HCT116 (cell line): ENCODE measurements at regions not wholly inside any gene's neighbourhood (a gene's known extent, or its start where the extent isn't known, plus 50 kb on each side); places are given as distances from the start of the nearest gene placed in this dataset.

Experiments
- ATAC-seq: fragments of 200-7000 bp; cut with Tn5 transposase; 2 replicates; pipeline ENCODE4 v1.9.1; 2020; ENCODE audit warnings: mild to moderate bottlenecking, moderate library complexity
- BruUV-seq: library from RNA; stranded (reverse); fragments of 400-500 nt; replicated peaks from 2 replicates; lab custom pipeline; 2021; lab: Mats Ljungman, UMichigan
- CTCF ChIA-PET: fragments of 300-600 bp; sonication (Branson Sonifier 250); formaldehyde crosslinking; loops from one replicate; lab custom pipeline; 2021; ENCODE audit warnings: antibody characterized with exemption; lab: Charles Lee
- POLR2A ChIA-PET: fragments of 300-600, 350-600 bp; sonication (Branson Sonifier 250); formaldehyde crosslinking; loops from one replicate; lab custom pipeline; 2021; ENCODE audit warnings: antibody characterized with exemption; lab: Charles Lee
- RAD21 ChIA-PET, 2 experiments: fragments of 300-600 bp; sonication (Branson Sonifier 250); formaldehyde crosslinking; loops; one replicate each; lab custom pipeline; 2023; ENCODE audit warnings: low total read pairs in 2 of 2; ENCODE audit not compliant: uncharacterized antibody in 2 of 2, unreplicated experiment in 2 of 2, low non-redundant PET in 1 of 2; lab: Charles Lee
- DNase-seq: peaks from one replicate; pipeline ENCODE4 v3.0.0-alpha.2; 2010; ENCODE audit warnings: low read depth, low spot score
- H2AFZ ChIP-seq: fragments of 200-600 bp; shearing (Covaris generic), sonication (generic); 2 replicates; pipeline ENCODE4 v1.6.1; 2017; ENCODE audit warnings: low read depth, mixed run types, mixed read lengths, antibody characterized with exemption, low read length; ENCODE audit not compliant: poor library complexity, severe bottlenecking
- H3K27ac ChIP-seq: 2 replicates; pipeline ENCODE4 v1.5.1; 2012; ENCODE audit warnings: low read depth, low read length
- H3K27me3 ChIP-seq: fragments of 200-600 bp; sonication (generic); 2 replicates; pipeline ENCODE4 v1.6.1; 2016; ENCODE audit warnings: mixed run types, low read length, mixed read lengths; ENCODE audit not compliant: insufficient read depth
- H3K36me3 ChIP-seq, 2 experiments: fragments of 200-500 bp in 1 of 2; fragments of 200-600 bp in 1 of 2; sonication (Bioruptor generic) in 1 of 2; sonication (generic) in 1 of 2; 2 replicates each; pipeline versions ENCODE4 v1.5.1 to v1.6.1; 2014 to 2016; ENCODE audit warnings: low read length in 2 of 2, inconsistent platforms in 1 of 2, mixed read lengths in 1 of 2, mixed run types in 1 of 2; ENCODE audit not compliant: insufficient read depth in 2 of 2, control insufficient read depth in 1 of 2
- H3K4me1 ChIP-seq, 2 experiments: fragments of 200-600 bp in 1 of 2; sonication (generic) in 1 of 2; 2 replicates each; pipeline versions ENCODE4 v1.5.1 to v1.6.1; 2012 to 2017; ENCODE audit warnings: low read length in 2 of 2, inconsistent platforms in 1 of 2, mild to moderate bottlenecking in 1 of 2, mixed read lengths in 1 of 2, mixed run types in 1 of 2, moderate library complexity in 1 of 2; ENCODE audit not compliant: insufficient read depth in 2 of 2, control insufficient read depth in 1 of 2
- H3K4me2 ChIP-seq: fragments of 200-600 bp; sonication (generic); 2 replicates; pipeline ENCODE4 v1.6.1; 2017; ENCODE audit warnings: mixed run types, low read length, mixed read lengths
- H3K4me3 ChIP-seq, 2 experiments: fragments of 200-600 bp in 1 of 2; sonication (generic) in 1 of 2; replicated peaks in 1 of 2; 2 replicates each; pipeline ENCODE4 v1.5.1; 2011 to 2016; ENCODE audit warnings: low read length in 2 of 2, control low read depth in 1 of 2, low read depth in 1 of 2, mild to moderate bottlenecking in 1 of 2, mixed read lengths in 1 of 2, mixed run types in 1 of 2
- H3K79me2 ChIP-seq: fragments of 200-600 bp; sonication (generic); 2 replicates; pipeline ENCODE4 v1.6.1; 2017; ENCODE audit warnings: mild to moderate bottlenecking, mixed run types, low read length, moderate library complexity, mixed read lengths; ENCODE audit not compliant: insufficient read depth
- H3K9ac ChIP-seq: fragments of 200-600 bp; sonication (generic); 2 replicates; pipeline ENCODE4 v1.6.1; 2016; ENCODE audit warnings: low read length, mixed read lengths
- H3K9me2 ChIP-seq: fragments of 200-600 bp; sonication (generic), shearing (Covaris generic); 2 replicates; pipeline ENCODE4 v1.6.1; 2017; ENCODE audit warnings: mixed run types, mild to moderate bottlenecking, moderate library complexity; ENCODE audit not compliant: insufficient read depth
- H3K9me3 ChIP-seq, 2 experiments: fragments of 200-500 bp in 1 of 2; fragments of 200-600 bp in 1 of 2; sonication (Bioruptor generic) in 1 of 2; sonication (generic) in 1 of 2; 2 replicates each; pipeline ENCODE4 v1.6.1; 2014 to 2017; ENCODE audit warnings: low read length in 2 of 2, mixed read lengths in 2 of 2, inconsistent platforms in 1 of 2, low read depth in 1 of 2, mild to moderate bottlenecking in 1 of 2, mixed run types in 1 of 2, moderate library complexity in 1 of 2; ENCODE audit not compliant: control insufficient read depth in 1 of 2, insufficient read depth in 1 of 2
- H4K20me1 ChIP-seq: fragments of 200-600 bp; sonication (generic), shearing (Covaris generic); 2 replicates; pipeline ENCODE4 v1.6.1; 2017; ENCODE audit warnings: mixed run types, mild to moderate bottlenecking, moderate library complexity; ENCODE audit not compliant: insufficient read depth
- ATF3 ChIP-seq: IDR thresholded peaks from 2 replicates; pipeline ENCODE4 v1.6.1; 2012
- CBX3 ChIP-seq: IDR thresholded peaks from 2 replicates; pipeline ENCODE4 v1.6.1; 2012; ENCODE audit warnings: low read depth
- CEBPB ChIP-seq: IDR thresholded peaks from 2 replicates; pipeline ENCODE4 v1.6.1; 2012; ENCODE audit warnings: low read depth
- EGR1 ChIP-seq: IDR thresholded peaks from 2 replicates; pipeline ENCODE4 v1.6.1; 2012; ENCODE audit warnings: low read depth
- ELF1 ChIP-seq: IDR thresholded peaks from 2 replicates; pipeline ENCODE4 v1.6.1; 2012; ENCODE audit warnings: low read depth, borderline replicate concordance
- EZH2 ChIP-seq: fragments of 200-600 bp; sonication (generic); IDR thresholded peaks from 2 replicates; pipeline ENCODE4 v1.6.1; 2017; ENCODE audit warnings: antibody characterized with exemption, mixed run types
- JUND ChIP-seq: IDR thresholded peaks from 2 replicates; pipeline ENCODE4 v1.6.1; 2012
- POLR2A ChIP-seq: IDR thresholded peaks from 2 replicates; pipeline ENCODE4 v1.7.0; 2011; ENCODE audit warnings: borderline replicate concordance; ENCODE audit not compliant: insufficient read depth, insufficient read length; ENCODE audit errors: extremely low read depth
- RAD21 ChIP-seq: IDR thresholded peaks from 2 replicates; pipeline ENCODE4 v1.6.1; 2012; ENCODE audit warnings: low read depth, mild to moderate bottlenecking
- SIN3A ChIP-seq: IDR thresholded peaks from 2 replicates; pipeline ENCODE4 v1.6.1; 2012; ENCODE audit warnings: low read depth
- SP1 ChIP-seq: IDR thresholded peaks from 2 replicates; pipeline ENCODE4 v1.6.1; 2012; ENCODE audit warnings: low read depth
- SRF ChIP-seq: IDR thresholded peaks from 2 replicates; pipeline ENCODE4 v1.6.1; 2012; ENCODE audit warnings: low read depth
- ZFX ChIP-seq: fragments of 450-650 bp; IDR thresholded peaks from 2 replicates; pipeline ENCODE4 v1.6.1; 2017
- intact Hi-C: fragments of 100-400 bp; cut with micrococcal nuclease; formaldehyde crosslinking; loops from 2 replicates; pipeline ENCODE4 v1.10.0; 2022
- TF ChIP-seq, protein P1 (sequence below), 3 experiments: fragments of 200-600 bp in 1 of 3; sonication (generic) in 1 of 3; IDR thresholded peaks in 2 of 3; conservative IDR thresholded peaks in 1 of 3; 2 replicates each; pipeline ENCODE4 v1.5.1; 2012 to 2017; ENCODE audit warnings: low read depth in 2 of 3, low read length in 2 of 3, antibody characterized with exemption in 1 of 3, borderline replicate concordance in 1 of 3, control low read depth in 1 of 3, mild to moderate bottlenecking in 1 of 3, mixed read lengths in 1 of 3, mixed run types in 1 of 3, moderate library complexity in 1 of 3; ENCODE audit not compliant: insufficient read depth in 1 of 3
- TF ChIP-seq, protein P2 (sequence below): IDR thresholded peaks from 2 replicates; pipeline ENCODE4 v1.6.1; 2012
- TF ChIP-seq, protein P3 (sequence below): IDR thresholded peaks from 2 replicates; pipeline ENCODE4 v1.6.1; 2012; ENCODE audit warnings: low read depth

DNA sequence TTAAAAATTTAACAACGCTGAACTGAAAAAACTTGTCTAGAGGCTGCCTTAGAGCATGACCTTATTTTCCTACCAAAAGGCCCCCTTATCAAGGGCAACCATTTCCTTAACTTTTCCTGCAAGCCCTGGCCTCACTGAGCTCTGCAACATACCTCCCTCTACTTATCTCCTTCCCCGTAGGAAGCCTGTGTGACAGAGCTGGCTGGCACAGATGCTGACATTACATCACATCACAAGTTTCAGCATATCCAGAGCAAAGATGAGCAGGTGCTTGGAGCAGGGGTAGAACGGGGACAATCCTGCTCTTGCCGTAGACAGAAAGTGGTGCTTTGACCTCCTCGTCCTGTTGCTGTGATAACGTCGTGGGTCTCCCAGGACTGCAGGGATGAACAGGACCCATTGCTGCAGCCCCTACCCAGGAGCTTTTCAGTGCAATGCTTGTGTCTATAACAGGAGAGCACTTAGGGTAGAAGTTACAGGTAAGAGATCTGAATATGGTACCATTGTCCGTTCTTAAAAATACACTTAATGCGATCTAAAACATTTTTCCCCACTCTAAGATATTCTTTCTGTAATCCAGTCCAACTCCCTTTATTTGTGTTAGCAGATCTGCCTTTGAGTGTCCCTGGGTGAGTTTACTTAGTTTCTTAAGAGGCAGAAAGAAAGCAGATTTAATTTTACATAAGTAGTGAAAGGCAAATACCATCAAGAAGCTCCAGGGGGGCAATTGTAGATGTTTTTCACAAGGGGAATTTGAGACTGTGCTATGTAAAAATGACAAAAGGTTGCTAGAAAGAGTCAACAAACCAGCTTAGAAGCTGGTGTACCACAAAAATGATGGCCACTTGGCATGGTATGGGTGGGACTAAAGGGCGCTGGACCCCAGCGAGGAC lies 101.9 kb upstream of the EFNA5 start:
- ChIA-PET RAD21 (no interaction called here), CTCF (no interaction called here), POLR2A (interaction anchor here (0.7 kb wide), 1 partner anchor 97 kb away, joined by 3 read pairs; no protein-coding TSS in a partner anchor)
- H3K27me3 ChIP-seq, result no peaks in the 10 kb centered on the region; the same call in 1 of the 2 replicates
- BruUV-seq, result no TSS peak
- no peak overlapping the region for H3K27ac ChIP-seq
- H3K4me2 ChIP-seq, result no peak overlapping the region
- TF ChIP-seq ZFX, result no peak
- no peak for TF ChIP-seq ELF1
- TF ChIP-seq SP1, result no peak
- TF ChIP-seq SRF, result no peak
- TF ChIP-seq, protein P1, sequence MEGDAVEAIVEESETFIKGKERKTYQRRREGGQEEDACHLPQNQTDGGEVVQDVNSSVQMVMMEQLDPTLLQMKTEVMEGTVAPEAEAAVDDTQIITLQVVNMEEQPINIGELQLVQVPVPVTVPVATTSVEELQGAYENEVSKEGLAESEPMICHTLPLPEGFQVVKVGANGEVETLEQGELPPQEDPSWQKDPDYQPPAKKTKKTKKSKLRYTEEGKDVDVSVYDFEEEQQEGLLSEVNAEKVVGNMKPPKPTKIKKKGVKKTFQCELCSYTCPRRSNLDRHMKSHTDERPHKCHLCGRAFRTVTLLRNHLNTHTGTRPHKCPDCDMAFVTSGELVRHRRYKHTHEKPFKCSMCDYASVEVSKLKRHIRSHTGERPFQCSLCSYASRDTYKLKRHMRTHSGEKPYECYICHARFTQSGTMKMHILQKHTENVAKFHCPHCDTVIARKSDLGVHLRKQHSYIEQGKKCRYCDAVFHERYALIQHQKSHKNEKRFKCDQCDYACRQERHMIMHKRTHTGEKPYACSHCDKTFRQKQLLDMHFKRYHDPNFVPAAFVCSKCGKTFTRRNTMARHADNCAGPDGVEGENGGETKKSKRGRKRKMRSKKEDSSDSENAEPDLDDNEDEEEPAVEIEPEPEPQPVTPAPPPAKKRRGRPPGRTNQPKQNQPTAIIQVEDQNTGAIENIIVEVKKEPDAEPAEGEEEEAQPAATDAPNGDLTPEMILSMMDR (IDR thresholded peaks at IDR 0.05 in 2 of 3, conservative IDR thresholded peaks at IDR 0.05 in 1 of 3; ENCODE audit: borderline replicate concordance in 1 of 3, insufficient read depth in 1 of 3, low read depth in 2 of 3, low read length in 2 of 3), result no peak
- no peak for ATAC-seq
- no peaks in the 10 kb centered on the region for H4K20me1 ChIP-seq
- intact Hi-C loops, result no loop called here
- no peak overlapping the region for H3K4me3 ChIP-seq
- no peak overlapping the region for H3K9ac ChIP-seq
- H3K9me3 ChIP-seq, result no peaks in the 10 kb centered on the region
- no peak overlapping the region for H2AFZ ChIP-seq
- no peaks in the 10 kb centered on the region for H3K4me1 ChIP-seq
- no peak for DNase-seq
- H3K79me2 ChIP-seq, result no peaks in the 10 kb centered on the region
- no peaks in the 10 kb centered on the region for H3K9me2 ChIP-seq
- no peaks in the 10 kb centered on the region for H3K36me3 ChIP-seq

DNA sequence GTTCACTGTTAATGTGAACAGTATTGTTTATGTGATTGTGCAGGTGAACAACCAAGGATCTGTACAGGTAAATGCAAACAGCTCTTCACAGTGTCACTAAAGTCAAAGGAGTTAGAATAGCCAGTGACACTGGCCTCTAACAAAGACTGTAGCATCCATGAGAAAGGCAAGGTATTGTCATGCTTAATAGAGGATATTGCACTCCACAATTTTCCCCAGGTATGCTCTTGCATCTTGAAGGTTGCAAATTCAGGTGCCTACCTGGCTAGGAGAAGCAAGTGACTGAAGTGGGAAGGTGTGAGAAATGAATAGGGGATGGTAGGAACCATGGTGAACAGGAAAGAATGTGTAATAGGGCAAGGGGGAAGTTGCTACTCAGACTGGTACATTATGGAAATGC lies 101.2 kb upstream of the EFNA5 start:
- POLR2A ChIA-PET, result no interaction called here
- CTCF ChIA-PET, result no interaction called here
- no TSS peak for BruUV-seq
- TF ChIP-seq EZH2 (no peak), CBX3 (no peak), ATF3 (no peak), SIN3A (no peak), POLR2A (no peak), JUND (no peak), RAD21 (no peak), CEBPB (no peak), SRF (no peak), EGR1 (no peak)
- TF ChIP-seq, protein P2, sequence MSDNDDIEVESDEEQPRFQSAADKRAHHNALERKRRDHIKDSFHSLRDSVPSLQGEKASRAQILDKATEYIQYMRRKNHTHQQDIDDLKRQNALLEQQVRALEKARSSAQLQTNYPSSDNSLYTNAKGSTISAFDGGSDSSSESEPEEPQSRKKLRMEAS, result no peak
- TF ChIP-seq, protein P3, sequence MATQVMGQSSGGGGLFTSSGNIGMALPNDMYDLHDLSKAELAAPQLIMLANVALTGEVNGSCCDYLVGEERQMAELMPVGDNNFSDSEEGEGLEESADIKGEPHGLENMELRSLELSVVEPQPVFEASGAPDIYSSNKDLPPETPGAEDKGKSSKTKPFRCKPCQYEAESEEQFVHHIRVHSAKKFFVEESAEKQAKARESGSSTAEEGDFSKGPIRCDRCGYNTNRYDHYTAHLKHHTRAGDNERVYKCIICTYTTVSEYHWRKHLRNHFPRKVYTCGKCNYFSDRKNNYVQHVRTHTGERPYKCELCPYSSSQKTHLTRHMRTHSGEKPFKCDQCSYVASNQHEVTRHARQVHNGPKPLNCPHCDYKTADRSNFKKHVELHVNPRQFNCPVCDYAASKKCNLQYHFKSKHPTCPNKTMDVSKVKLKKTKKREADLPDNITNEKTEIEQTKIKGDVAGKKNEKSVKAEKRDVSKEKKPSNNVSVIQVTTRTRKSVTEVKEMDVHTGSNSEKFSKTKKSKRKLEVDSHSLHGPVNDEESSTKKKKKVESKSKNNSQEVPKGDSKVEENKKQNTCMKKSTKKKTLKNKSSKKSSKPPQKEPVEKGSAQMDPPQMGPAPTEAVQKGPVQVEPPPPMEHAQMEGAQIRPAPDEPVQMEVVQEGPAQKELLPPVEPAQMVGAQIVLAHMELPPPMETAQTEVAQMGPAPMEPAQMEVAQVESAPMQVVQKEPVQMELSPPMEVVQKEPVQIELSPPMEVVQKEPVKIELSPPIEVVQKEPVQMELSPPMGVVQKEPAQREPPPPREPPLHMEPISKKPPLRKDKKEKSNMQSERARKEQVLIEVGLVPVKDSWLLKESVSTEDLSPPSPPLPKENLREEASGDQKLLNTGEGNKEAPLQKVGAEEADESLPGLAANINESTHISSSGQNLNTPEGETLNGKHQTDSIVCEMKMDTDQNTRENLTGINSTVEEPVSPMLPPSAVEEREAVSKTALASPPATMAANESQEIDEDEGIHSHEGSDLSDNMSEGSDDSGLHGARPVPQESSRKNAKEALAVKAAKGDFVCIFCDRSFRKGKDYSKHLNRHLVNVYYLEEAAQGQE, result no peak

More for the DNA sequence above, 101.2 kb upstream of the EFNA5 start:
- Histone ChIP-seq H2AFZ (no peak overlapping the region), H3K36me3 (no peaks in the 10 kb centered on the region), H3K9me3 (no peaks in the 10 kb centered on the region), H3K4me3 (no peak overlapping the region), H3K79me2 (no peaks in the 10 kb centered on the region), H3K9ac (no peak overlapping the region), H4K20me1 (no peaks in the 10 kb centered on the region), H3K4me2 (no peak overlapping the region), H3K27ac (no peak overlapping the region), H3K27me3 (no peaks in the 10 kb centered on the region; the same call in 1 of the 2 replicates), H3K9me2 (no peaks in the 10 kb centered on the region), H3K4me1 (no peaks in the 10 kb centered on the region)
- RAD21 ChIA-PET, result no interaction called here
- ATAC-seq (no peak), DNase-seq (no peak)
- intact Hi-C loops, result no loop called here
